ENCODE measurements at regions not wholly inside any gene's neighbourhood (a gene's known extent, or its start where the extent isn't known, plus 50 kb on each side); places are given as distances from the start of the nearest gene placed in this dataset.

DNA sequence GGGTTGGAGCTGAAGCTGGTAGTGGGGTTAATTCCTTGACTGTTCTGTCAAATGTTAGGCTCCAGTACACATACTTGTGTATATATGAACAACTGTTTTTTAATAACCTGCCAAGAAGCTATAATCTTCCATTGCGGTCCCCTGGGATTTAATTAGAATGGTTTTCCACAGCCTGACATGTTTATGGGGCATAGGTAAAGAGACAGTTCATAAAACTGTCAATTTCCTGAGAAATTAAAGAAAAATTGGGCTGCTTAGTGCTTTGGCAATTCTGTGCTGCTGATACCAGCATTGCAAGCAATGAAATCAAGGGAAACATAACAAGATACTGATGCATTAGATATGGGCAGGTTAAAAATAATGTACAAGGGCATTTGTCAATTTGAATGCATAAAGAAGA is 314.1 kb upstream of the SLC35B3 start:
- DNase-seq (ENCODE audit: low spot score), result no peak

DNA sequence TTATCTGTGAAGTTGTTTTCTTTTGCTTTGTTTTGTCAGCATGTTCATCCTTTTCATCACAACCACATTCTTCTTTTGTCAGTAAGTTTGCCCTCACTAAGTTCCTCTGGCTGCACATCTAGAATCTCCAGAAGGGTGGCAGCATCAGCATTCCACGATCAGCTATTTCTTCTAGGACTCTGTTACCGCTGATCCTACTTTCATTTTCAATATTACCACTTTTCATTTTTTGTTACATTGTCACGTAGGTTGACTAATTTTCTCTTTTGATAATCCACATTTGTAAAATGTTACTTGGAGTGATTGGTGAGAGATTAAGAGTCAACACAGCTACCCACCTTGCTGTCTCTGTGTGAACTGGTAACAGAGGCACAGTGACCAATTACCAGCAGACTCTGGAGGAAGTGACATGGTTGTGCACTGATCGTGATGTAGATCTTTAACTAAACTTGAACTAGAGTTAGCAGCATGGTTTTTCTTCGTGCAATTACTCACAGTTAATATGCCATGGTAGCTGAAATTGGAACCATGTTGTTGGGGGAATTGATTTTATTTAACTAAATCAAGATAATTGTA is 307.9 kb upstream of the SLC35B3 start:
- DNase-seq (ENCODE audit: low spot score), result no peak

DNA sequence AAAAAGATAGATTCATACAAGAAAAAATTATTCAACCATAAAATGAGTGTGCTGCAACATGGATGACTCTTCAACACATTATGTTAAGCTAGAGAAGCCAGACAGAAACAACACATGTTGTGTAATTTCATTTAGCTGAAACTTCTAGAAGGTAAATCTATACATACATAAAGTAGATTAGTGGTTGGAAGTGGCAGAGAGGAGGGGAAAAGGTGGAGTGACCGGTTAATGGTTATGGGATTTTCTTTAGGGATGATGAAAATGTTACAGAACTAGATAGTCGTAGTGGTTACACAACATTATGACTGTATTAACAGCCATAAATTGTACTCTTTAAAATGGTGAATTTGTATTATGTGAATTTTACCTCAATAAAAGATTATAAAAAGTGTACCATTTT is 304.1 kb upstream of the SLC35B3 start:
- no peak for DNase-seq (ENCODE audit: low spot score)

DNA sequence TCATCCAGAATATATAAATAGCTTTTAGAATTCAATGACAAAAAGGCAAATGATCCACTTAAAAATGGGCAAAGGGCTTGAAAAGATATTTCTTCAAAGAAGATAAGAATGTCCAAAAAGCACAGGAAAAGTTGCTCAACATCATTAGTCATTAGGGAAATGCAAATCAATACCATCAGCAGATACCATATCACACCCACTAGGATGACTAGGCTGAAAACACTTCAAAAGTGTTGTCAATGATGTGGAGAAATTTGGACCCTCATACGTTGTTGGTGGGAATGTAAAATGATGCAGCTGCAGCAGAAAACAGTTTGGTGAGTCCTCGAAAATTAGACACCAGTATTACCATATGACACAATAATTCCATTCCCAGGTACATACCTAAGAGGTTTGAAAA is 303.6 kb upstream of the SLC35B3 start:
- DNase-seq (ENCODE audit: low spot score), result no peak

DNA sequence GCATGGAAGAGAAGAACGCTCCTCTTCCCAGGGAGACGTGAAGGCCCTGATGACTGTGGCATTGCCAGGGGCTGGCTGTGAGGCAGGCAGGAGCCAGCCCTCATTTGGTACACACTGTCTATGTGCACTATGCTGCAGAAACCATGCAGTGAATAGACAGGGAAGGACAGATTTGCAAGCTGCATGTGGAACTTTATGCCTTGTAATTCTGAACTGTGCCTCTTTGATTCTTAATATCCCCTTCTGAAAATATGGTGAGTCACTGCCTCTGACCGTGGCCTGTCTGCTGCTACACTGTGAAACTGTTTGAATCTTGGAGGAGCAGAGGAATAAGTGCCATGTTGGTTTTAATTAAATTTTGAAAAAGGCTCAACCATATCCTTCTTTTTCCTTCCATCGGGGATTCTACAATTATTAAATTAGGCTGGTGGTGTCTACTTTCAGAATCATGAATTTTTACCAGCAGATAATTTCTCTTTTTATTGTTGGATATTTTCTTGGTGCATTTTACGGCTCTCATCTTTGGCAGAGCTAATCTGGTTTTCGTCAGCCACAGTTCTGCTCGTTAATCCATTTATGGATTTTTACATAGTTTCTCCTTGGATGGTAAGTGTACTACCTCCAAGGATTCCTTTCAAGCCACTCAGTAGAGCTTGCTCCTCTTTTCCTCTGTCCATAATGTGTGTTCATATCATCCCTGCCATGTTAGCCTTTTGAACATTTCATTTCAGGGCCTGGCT is 301.0 kb upstream of the SLC35B3 start:
- DNase-seq (ENCODE audit: low spot score), result no peak

DNA sequence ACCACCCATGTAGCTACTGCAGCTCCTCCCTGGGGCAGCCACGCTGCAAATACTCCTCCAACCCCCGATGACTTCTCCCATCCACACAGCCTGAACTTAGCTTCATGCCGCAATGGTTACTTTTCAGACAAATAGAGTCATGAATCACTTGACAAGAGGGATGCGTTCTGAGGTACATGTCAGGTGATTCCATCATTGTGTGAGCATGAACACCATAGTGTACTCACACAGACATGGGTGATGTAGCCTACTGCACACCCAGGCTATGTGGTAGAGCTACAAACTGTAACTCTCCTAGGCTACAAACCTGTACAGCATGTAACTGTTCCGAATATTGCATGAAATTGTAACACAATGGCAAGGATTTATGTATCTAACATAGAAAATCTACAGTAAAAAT is 298.5 kb upstream of the SLC35B3 start:
- DNase-seq (ENCODE audit: low spot score), result no peak

DNA sequence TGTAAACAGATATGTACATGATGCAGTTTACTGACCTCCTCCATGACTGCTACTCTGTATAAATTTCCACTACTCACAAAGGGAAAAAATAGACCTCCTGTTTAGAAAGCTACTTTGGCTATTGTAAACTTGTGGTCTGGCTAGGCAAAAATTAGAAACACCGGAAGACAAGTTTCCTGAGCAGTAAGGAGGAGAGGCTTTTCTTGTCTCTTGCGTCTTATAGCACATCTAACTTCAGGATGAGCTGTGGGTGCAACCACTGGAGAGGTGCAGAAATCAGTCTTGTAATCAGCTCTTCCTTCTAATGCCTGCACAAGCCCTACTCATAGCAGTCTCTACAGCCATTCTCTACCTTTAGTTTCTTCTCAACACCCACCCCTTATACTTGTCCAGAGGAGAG is 296.5 kb upstream of the SLC35B3 start:
- DNase-seq (ENCODE audit: low spot score), result no peak

DNA sequence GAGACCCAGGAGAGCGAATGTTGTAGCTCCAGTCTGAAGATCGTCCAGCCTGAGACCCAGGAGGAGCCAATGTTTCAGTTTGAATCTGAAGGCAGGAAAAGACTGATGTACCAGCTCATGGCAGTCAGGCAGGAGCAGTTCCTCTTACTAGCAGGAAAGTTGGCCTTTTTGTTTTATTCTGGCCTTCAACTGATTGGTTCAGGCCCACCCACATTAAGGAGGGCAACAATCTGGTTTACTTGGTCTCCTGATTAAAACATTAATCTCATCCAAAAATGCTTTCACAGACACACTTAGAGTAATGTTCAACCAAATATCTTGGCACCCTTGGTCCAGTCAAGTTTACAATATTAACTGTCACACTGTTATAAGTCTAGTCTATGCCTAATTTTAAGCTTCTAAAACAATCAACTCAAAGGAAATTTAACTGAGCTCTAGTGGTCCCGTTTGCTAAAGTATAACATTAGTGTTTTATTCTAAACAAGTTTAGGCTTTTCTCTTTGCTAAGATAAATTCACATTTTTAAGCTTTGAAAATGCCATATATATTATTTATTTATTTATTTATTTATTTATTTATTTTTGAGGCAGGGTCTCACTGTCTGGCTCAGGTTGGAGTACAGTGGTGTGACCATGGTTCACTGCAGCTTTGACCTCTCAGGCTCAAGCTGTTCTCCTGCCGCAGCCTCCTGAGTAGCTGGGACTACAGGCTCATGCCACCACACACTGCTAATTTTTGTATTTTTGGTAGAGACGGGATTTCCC is 275.5 kb upstream of the SLC35B3 start:
- DNase-seq (ENCODE audit: low spot score), result no peak

DNA sequence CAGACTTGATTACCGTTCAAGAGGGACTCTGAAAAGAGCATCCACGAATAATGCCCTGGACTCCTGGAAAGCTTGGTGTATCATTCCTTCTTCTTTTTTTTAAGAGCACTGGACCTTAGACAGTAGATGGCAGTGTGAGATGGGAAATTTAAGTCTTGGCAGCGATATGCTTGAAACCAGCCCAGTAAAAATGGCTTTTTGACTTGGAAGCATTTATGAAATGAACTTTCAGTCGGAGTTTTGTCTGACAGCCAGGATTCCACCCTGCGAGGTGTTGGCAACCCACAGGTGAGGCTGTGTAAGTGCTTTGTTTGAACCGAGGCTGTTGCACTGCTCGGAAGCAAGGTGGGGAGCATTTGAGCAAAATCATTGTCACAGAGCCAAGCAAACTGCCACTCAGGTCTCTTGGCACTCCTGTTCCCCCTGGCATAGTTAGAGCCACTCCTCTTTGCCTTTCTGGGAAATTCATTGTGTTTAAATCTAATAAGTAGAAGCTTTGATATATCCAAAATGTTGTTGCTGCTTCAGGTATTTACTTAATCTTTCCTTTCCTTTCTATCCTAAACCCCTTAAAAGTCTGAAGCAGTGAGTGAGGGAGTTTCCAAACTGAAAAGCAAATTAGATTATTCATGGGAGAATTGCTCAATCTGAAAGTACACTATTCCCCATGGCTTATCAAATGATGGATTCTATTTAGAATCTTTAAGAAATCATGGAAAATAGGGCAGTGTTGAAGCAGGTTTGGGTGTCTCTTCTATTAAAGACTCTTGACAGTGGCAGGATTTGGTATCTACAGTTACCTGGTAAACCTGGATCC is 272.8 kb upstream of the SLC35B3 start:
- DNase-seq (ENCODE audit: low spot score), result peak; percentile 43

DNA sequence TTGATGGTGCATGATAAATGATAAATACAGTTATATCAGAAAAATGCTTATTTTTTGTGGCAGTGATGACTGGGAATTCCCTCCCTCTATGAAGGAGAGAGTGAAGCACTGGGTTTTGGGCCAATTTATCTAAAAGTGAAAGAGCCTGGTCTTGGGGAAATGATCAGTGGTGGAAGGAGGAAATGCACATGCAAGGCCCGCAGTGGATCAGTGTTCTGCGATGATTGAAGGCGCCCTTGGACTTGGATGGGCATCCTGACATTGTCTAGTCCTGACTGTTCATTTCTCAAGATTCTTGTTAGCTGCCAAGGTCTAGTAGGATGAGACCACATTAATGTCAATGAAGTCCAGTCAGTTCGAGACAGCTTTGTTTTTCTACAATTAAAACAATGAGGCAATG is 272.0 kb upstream of the SLC35B3 start:
- DNase-seq (ENCODE audit: low spot score), result no peak

DNA sequence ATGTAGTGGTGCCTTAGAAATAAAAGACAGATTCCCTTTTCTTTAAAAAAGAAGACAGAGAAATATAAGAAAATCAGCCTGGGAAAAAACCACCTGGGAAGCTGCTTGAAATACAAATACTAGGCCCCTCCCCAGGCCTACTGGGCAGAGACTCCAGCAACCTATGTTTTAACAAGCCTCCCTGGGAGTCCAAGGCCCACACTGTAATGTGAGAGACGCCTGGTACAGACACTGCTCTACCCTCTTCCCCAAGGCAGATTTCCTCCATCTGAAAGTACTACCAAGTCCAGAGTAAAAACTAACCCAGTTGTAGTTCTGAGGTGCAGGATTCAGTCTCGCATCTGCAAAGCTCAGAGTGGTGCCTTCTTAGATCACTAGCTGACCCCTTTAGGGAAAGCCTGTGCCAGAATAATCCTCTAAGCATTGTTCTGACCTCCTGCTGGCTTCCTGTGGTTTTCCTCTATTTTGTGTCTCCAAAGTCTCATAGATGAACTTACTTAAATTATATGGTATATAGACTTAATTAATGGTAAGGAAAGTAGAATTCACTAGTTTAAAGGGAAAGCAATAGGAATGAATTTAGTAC is 270.2 kb upstream of the SLC35B3 start:
- no peak for DNase-seq (ENCODE audit: low spot score)

DNA sequence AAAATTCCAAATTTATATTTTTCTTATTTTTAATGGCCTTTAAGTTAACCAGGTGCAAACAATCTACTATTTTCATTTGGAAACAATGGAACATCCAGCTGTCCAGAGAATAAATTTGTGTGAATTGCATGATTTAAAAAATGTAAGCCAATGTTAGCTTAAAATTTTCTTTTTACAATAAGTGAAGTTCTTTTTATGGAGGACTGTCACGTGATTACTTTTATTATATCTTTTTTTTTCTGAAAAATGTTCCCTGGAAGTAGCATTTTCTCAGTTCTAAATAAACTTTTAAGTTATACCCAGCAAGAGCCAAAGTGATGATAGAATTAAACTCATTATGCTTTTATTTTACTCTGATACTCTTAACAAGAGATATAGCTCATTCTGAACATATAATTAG is 267.7 kb upstream of the SLC35B3 start:
- no peak for DNase-seq (ENCODE audit: low spot score)

DNA sequence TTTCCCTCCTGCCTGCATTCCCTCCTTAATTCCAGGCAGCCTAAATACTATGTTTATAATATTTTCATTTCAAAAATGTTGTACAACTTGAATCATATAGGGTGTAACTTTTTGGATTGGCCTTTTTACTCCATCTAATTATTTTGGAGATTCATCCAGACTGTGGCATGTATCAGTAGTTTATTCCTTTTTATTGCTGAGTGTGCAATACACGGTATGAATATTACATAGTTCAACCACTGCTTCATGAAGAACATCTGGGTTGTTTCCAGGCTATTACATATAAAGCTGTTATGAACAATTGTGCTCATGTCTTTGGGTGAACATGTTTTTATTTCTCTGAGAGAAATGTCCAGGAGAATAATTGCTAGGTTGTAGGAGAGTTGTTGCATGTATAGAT is 253.5 kb upstream of the SLC35B3 start:
- no peak for DNase-seq (ENCODE audit: low spot score)

DNA sequence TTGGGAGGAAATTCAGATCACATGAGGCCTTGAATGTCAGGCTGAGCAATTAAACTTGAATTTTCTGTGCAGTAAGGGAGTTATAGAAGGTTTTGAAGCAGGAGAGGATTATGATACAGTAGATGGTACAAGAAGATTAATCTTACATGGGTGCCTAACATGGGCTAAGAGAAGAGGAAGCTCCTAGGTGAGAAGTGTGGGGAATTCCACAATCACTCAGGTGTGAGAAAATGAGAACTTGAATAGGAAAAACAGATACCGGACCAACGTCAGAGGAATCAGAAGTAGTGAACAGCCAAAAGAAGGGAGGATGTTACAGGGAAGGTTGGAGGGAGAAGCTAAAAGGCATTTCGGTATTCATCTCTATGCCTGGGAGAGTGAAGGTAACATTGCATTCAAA is 250.7 kb upstream of the SLC35B3 start:
- DNase-seq (ENCODE audit: low spot score), result no peak

DNA sequence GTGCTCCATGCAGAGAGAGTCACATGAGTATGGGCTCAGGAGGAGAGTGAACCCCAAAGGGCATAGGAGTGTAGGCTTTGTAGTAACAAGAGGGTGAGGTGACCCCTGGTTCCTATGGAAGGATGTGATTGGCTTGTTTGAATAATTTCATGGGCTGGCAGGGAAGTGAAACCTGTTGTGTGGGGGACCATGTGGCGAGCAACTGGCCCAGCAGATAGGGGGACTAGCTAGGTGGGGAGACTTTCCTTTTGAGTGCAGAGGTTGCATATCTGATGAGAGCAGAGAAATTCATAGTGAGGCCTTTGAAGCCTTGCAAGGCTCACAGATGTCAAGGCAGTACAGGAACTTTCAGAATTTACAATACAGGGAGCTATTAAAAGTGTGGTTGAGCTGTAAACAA is 247.9 kb upstream of the SLC35B3 start:
- no peak for DNase-seq (ENCODE audit: low spot score)

DNA sequence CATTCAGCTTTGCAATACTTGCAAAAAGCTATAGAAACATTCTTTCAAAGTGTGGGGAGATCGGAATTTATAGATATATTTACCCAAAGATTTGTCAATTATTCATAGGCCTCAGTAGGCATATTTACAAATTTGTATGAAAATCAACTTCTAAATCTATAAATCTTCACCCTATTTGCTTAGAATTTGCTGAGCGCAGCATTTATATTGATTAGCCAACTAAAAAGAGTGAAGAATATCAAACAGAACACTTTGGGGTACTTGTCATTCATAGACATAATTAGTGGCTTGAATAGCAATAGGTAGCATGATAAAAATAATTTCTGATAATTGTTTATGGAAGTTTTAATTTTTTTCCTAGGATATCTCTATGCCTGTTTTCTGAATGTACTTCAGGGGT is 244.5 kb upstream of the SLC35B3 start:
- DNase-seq (ENCODE audit: low spot score), result no peak

DNA sequence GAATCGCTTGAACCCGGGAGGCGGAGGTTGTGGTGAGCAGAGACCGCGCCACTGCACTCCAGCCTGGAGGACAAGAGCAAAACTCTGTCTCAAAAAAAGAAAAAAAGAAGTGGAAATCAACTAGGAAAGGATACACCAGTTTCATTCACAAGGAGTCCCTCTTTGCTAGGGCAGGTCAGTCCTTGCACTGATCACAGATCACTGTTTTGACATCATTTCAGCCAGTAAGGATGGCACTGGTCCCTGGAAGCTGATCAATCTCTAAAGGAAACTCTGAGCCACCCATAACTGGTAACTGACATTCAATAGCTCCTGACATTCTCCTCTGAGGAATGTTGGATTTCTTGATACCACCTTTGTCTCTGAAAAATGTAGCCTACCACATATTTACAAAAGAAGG is 243.1 kb upstream of the SLC35B3 start:
- DNase-seq (ENCODE audit: low spot score), result no peak

DNA sequence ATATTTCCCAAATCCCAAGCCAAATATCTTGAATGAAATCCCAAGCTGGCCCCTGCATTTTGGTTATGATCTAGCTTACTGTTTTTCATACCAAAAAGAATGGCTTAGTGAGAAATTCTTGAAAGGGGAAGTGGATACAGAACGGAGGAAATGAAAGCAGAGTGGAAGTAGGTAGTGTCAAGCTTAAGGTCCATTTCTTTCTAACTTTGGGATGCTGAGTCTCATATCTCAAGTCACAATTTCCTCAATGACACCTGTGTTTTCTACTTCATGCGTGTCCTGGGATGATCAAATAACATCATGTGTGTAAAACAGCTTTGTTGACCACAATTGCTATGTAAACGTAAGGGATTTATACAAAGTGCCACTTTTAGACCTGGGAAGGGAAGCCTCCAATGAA is 238.8 kb upstream of the SLC35B3 start:
- no peak for DNase-seq (ENCODE audit: low spot score)

DNA sequence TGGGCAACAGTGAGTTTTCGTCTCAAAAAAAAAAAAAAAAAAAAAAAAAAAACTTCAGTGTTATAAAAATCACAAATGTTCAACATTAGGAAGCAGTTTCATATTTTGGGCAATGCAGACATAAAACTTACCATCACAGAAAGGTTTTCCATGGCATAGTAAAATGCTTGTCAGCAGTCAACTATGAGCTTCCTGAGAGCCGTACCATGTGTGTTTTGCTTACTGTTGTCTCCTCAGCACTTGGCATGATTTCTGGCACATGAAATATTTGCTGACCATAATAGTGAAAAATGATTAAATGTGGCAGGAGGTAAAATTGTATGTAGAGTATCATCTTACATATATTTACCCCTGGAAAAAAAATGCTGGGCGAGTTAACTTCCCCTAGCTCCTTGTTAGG is 237.5 kb upstream of the SLC35B3 start:
- no peak for DNase-seq (ENCODE audit: low spot score)

DNA sequence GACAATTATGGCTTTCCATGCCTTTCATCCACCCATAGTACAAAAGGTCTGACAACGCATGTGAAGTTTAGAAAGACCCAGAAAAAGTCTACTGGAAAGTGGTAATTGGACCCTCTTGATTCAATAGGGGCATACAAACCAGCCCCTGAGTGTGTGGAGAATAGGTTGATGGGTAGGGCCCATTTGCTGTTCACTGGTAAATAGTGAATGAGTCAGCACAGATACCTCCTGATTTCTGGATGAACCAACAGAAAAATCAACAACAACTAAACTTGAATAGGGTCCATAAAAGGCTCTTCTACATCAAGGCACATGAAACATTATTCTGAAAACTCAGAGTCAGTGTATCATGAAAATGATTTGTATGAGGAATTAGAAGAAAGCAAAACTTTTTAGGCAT is 235.4 kb upstream of the SLC35B3 start:
- no peak for DNase-seq (ENCODE audit: low spot score)

DNA sequence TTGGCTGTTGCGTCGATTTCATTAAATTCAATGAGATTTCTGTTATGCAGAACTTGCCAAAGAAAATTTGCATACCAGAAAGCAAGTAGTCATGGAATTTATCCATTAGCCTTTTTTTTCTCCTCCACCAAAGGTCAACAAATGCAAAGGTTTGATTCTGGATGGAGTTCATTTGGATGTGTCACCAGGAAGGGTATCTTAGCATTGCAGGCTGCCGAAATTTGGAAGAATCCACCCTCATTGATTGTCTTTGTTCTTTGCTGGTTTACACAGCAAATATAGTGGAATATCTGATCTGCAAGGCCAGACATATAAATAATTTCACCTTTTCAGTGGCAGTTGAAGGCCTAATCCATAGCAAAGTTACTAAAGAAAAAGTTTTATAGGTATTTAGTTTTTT is 229.4 kb upstream of the SLC35B3 start:
- DNase-seq (ENCODE audit: low spot score), result no peak

DNA sequence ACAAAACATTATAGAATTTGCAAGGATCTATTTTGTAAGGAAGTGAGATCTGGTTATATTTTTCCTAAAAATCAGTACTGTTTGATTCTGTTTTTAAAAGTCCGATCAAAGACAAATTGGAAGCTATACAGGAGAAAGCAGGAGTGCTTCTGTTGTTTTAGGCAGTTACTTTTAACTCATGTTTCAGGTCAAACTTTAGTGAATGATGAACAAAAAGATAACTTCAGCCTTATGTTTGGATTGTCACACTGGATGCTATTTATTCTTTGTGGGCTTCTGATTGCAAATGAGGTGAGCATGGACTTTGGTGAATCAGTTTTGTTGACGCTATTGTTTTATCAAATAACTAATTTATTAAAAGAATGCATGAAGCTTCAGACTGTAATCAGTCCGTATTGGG is 228.7 kb upstream of the SLC35B3 start:
- no peak for DNase-seq (ENCODE audit: low spot score)
